GM18508 (cell line): ENCODE measurements at regions not wholly inside any gene's neighbourhood (a gene's known extent, or its start where the extent isn't known, plus 50 kb on each side); places are given as distances from the start of the nearest gene placed in this dataset.
A peak's percentile ranks its signal among the peaks of the same experiment; 100 is the strongest.
"Not testable (repeated sequence)": the region's sequence is repeated elsewhere in the genome, so short reads cannot be mapped to it uniquely, and the experiment has no call there.

ENCODE experiments used
- ATAC-seq: cut with Tn5 transposase; IDR thresholded peaks from one replicate; pipeline ENCODE4 v1.9.1; 2021; ENCODE audit warnings: moderate number of reproducible peaks; ENCODE audit not compliant: insufficient read depth, unreplicated experiment

DNA sequence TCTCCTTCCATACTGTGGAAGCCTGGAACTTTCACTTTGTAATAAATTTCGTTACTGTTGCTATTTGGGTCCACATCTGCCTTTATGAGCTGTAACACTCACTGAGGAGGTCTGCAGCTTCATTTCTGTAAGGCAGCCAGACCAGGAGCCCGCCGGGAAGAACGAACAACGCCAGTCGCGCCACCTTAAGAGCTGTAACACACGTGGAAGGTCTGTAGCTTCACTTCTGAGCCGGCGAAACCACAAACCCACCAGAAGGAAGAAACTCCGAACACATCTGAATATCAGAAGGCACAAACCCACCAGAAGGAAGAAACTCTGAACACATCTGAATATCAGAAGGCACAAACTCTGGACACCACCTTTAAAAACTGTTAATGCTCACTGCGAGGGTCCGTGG is 589.9 kb upstream of the SLC35B3 start:
- ATAC-seq: no peak

DNA sequence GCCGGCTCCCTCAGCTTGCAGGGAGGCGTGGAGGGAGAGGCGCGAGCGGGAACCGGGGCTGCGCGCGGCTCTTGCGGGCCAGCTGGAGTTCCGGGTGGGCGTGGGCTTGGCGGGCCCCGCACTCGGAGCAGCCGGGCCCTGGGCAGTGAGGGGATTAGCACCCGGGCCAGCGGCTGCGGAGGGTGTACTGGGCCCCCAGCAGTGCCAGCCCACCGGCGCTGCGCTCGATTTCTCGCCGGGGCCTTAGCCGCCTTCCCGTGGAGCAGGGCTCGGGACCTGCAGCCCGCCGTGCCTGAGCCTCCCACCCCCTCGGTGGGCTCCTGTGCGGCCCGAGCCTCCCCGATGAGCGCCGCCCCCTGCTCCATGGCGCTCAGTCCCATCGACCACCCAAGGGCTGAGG is 588.9 kb upstream of the SLC35B3 start:
- not testable (repeated sequence) for ATAC-seq

DNA sequence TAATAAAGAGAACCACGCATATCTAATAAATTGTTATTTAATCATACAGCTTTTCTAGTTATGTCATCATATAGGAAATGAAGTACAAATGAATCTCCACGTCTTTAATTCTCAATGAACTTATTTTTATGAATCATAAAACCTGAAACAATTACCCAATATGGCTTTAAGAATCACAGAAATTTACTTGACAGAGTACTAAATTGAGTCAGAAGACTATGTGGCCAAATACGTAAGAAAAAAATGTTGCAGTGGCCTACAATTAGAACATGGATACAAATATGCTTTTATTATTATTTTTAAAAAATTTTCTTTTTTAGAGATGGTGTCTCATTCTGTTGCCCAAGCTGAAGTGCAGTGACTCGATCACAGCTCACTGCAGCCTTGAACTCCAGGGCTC is 584.7 kb upstream of the SLC35B3 start:
- no peak for ATAC-seq

DNA sequence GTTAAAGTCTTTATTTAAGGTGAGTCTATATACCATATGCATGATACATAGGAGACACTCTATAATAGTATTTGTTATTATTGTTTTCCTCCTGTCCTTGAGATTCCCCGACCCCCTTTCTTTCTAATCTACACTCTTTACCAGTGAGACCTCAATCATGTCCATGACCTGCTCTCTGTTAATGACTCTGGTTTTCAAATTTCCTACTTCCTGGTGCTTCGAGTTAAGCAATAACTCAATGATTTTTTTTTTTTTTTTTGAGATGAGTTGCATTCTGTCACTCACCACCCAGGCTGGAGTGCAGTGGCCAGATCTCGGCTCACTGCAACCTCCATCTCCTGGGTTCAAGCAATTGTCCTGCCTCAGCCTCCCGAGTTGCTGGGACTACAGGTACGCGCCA is 574.6 kb upstream of the SLC35B3 start:
- ATAC-seq: no peak

DNA sequence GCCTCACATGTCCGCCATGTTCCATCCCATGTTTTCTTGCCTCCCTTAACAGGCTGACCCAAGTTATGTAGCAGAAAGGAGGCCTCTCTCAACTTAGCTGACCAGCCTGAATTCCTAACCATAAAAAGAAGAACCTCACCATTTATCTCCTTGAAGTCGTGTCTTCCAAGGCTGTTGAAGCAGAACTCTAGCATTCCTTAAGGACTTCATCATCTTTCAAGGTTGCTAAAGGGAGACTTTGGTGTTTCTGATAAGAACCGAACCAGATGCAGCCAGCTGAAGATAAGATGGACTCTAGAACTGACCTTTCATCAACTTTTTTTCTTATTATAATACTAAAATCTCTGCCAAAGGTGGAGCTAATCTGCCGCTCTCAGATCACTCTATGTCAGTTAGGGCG is 571.7 kb upstream of the SLC35B3 start:
- ATAC-seq: no peak

DNA sequence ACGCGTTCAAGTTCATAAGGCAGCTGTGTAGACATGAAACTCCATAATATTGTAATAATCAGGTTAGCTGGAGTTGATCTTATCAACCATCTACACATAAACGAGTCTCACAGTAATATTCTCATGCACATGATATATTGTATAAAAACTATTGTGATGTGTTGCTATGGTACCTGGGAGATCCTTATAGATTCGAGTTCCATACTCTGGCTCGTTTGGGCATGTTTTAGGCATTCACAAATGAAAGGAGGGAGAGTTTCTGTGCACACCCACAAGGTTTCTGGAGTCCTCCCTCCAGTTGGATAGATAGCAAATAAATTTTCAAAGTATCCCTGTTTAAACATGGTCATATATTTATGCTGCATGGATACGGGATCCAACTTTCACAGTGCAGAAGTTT is 567.5 kb upstream of the SLC35B3 start:
- ATAC-seq: no peak

DNA sequence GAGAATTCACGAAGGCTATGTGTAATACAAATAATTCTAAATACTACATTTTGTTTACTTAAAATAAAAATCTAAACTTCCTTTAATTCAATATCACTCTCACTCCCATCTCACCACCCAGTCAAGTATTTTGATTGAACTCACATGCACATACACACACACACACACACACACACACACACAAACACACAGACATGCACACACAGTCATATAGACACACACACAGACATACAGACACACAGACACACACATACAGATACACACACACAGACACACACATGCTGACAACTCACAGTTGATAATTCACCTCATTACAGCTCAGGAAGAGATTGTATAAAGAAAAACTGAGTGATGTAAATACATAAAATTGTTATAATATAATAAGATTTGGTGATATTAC is 559.8 kb upstream of the SLC35B3 start:
- ATAC-seq: no peak

DNA sequence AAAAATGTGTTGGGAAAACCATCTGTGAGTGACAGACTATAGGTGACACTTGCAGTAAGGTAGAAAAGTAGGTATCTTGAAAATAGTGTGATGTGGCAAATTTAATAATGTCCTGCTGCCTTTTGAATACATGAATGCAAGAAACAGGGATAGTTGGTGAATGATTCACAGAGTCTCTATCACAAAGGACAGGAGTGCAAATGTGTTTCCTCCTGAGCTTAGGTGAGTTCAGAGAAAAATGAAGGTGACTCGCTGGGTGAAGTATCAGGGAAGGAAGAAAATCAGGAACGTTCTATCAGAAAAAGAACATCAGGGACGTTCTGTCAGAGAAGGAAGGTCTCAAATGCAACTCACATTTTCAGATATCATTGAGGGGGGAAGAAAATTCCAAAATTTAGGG is 557.8 kb upstream of the SLC35B3 start:
- no peak for ATAC-seq

DNA sequence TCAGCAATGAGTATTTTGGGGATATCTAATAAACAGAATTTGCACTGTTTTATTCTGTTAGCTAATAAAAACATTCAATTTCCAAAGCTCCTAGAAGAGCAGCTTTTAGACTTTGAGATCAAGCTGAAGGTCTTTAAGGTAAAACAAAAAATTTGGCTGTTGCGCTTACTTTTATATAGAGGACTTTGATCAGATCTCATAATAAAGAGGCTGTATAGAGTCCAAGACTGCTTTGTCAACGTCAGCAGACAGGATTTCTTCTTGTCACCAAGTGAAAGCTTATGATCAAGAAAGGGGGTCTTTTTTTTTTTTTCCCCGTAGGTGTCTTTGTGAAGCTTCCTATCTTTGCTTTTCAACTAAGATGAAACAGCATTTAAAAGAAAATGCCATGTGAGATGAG is 556.5 kb upstream of the SLC35B3 start:
- ATAC-seq: no peak

DNA sequence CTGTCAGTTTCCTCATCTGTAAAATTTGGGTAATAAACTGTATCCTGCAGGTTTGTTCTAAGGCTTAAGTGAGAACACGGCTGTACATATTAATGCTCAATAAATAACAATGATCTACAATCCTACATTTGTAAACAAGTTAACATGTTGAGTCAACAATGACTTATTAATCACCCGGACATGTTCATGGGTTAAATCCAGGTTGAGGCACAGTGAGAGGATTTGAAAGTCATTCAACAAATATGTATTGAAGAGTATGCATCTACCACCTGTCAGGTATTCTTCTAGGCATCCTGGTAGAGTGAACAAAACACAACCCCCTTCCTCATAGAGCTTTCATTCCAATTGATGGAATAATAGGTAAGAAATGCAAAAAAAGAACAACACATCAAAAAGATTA is 554.7 kb upstream of the SLC35B3 start:
- ATAC-seq: no peak

DNA sequence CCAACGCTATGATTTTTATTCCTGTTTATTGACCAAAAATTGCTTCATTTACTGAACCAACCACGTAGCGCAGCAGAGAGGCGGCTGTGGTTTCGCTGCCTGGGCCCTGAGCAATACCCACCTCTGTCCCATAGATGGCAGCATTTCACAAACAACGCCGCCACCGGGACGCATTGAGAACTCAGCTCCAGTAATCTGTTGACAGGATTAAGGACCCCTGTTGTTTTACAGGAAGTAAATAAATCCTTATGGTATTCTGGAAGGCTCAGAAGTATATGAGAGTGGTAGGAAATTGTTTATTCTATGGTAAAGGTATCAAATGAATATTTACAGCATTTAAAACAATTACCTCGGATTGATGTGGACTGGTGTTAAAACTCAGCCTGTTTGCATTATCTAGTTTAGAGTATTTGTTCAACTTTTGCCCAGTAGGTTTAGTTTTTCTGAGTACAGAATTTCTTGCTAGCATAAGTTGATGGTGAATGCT is 547.9 kb upstream of the SLC35B3 start:
- ATAC-seq: peak; percentile 85

DNA sequence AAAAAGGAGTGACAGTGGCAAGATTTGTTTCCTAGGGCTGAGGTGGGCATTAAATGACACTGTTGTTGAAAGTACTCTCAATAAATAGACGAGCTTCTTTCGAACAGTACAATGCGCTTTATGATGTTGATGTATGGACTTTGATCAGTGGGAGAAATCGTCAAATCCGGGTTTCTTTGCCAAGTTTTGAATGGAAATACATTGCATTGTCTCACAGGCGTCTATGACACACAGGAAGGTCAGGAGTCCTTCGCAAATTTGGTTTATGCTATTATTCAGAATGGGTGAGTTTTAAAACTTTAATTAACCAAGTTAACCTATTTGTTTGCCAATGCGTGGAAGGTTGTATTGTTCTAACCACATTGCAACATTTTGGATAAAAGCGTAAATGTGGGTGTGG is 547.3 kb upstream of the SLC35B3 start:
- ATAC-seq: no peak

DNA sequence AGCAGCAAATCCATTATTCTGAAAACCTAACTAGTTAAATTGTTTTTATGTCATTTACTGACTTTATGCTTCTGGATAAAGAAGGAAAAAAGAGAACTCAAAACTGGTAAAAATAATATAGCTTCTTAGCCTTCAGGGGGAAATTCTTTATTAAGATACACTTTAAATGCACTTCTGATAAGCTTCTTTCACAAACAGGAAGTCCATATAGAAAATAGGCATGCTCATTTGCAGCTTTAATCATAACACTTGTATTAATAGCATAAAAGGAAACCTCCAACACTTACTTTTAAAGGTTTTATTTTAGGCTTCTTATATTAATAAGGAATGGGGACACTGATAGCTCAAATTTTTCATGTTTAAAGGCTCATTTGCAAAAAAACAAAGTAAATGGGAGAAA is 538.0 kb upstream of the SLC35B3 start:
- ATAC-seq: no peak

DNA sequence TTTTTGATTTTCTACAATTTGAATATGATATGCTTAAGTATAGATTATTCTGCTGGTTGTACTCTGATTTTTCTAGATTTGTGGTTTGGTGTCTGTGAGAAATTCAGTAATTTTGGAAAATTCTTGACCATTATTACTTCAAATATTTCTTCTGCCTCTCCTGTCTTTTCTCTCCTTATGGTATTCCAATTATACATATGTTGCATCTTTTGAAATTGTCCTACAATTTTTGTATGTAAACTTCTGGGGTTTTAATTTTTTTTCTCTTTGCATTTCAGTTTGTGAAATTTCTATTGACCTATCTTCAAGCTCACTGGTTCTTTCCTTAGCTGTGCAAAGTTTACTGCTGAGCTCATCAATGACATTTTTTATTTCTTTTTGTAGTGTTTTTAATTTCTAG is 534.4 kb upstream of the SLC35B3 start:
- no peak for ATAC-seq

DNA sequence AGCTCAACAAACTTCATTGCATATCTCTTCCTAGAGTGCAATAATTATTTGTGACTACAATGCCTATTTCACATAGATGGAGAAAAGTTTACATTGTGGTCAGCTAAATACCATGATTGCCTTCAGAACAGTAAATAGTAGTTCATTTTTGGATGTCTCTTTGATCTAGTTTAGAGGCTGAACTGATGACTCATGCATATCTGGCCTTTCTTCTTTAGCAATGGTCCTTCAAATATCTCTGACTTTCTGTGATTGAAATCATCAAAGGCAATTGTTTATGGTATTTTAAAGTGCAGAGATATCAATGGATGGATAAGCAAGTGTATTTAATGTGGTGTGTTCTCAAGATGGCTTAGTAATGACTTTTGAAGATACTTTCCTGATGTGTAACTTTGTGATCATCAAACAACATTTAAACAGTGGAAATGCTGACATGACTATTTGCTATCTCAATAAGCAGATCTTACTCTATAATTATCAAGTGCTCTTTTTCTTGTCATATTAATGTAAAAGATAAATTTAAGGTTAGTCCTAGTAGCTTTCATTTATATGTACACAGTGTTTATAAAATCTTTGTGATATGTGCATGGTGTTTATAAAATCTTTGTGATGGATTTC is 523.7 kb upstream of the SLC35B3 start:
- ATAC-seq: no peak

DNA sequence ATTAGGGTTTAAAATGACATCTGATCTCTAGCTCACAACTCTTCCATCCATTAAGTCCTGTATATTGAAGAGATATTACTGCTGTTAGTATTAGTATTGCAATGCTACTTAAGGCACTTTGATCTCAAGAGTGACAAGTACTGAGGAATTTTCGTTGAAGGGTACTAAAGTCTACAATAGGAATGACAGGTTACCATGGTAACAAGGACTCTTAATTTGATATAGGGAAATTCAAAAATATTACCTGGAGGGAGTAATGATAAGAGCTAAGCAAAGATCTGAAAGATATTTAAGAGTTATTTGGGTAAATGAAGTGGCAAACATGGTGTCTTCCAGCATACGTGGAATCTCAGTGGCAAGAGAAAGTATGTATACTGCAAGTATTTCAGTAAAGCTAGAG is 518.0 kb upstream of the SLC35B3 start:
- ATAC-seq: no peak

DNA sequence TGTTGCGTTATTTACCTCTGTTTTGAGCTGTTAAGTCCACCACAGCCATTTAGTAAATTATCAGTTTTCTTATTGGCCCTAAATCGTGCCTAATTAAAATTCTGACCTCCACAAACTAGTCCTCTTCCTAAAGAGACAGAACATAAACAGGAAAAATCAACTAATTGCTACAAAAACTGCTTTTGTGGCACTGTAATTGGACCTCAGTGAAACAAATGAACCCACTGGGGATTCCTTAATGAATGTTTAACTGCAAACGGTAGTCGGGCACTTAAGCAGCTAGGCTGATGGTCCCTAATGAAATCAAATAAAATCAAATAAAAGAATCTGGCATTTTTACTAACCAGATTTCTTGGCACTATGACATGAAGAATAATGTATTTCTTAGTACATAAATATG is 513.4 kb upstream of the SLC35B3 start:
- no peak for ATAC-seq

DNA sequence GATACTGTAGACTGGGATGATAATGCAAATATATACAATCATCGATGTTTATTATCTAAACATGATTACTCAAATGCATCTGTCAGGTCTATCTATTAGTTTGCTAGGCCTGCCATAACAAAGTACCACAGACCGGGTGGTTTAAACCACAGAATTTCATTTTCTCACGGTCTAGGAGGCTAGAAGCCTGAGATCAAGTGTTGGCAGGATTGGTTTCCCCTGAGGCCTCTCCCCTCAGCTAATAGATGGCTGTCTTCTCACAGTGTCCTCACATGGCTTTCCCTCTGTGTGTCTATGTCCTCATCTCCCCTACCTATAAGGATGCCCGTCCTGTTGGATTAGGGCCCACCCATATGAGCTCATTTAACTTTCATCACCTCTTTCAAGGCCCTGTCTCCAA is 512.6 kb upstream of the SLC35B3 start:
- no peak for ATAC-seq

DNA sequence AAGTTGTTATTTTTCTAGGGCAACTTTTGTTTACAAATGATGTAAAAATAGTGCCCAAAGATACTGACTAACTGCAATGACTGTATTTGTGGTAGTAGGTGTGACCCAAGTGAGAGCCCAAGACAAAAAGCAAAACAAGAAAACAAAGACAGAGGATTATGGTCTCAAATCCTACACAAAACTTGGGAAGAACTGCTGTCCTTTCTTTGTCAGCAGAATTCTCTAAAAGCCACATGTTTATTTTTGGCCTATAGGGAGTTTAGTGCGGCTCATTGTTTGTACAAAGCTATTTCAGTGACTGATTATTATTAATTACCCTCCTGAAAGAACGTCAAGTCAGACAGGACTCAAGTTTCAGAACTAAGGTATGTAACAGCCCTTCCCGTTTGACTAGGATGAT is 509.2 kb upstream of the SLC35B3 start:
- ATAC-seq: no peak

DNA sequence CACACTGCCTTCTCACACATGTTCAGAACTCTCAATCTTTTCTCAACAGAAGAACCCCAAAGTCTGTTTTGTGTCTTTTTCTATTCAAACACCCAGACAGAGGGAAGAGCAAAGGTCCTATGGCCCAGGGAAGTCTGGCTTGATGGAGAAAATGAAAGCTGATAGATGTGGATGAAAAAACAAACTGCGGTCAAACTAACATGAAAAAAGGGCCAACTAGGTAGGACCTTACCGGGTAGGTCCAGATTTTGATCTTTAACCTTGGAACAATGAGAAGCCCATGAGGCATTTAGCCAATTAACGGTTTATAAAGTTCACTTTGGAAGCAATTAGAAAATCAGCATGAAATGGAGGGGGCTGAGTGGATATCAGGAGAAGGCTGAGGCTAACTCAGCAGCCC is 507.7 kb upstream of the SLC35B3 start:
- no peak for ATAC-seq

DNA sequence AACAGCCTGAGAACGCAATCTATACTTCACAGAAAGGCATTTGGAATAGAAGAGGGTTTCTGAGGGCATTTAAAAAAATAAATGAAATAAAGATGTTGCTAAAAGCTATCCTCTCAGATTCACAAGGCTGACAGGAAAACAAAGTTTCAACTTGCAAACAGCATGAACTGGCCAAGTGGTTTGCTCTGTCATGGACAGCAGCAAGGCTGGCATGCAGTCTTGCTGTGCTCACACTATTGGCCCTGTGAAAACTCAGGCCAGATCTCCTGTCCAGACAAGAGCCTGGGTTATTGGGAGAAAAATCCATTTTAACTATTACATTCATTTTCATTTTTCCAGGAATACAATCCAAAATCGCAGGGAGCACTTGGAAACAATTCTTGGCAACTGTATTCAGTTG is 506.2 kb upstream of the SLC35B3 start:
- no peak for ATAC-seq

DNA sequence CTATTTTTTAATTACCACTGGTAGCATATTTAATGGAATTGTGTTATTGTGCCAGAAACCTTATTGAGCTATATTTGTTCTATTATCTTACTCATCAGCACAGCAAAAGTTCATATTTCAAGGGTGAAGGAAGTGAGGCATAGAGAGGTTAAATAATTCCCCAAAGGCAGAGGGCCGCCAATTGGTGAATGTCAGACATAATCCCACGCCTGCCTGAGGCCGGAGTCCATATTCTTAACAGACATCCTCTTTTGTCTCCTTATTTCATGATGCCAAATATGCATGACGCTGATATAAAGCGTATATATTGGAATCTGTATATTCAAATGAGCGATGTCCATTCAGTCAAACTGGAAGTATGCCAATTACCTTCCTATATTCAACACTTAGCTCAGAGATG is 505.0 kb upstream of the SLC35B3 start:
- ATAC-seq: no peak

DNA sequence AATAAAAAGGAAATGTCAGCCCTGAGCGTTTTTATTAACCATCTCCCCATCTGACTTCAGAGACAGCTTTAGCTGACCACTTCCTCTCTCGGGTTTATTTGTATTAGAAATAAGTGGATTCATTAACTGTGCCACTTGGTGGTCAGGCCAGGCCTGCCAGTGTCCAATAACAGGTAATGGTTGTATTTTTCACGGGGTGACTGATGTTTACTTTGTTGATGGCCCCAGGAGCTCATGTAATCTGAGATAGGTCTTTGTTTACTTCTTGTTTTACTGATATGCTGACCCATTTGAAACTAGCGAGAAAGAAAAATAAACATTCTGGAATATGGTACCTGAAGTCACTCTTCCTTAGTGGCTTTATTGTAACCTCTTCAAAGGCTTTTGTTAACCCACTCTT is 504.3 kb upstream of the SLC35B3 start:
- peak; percentile 53 for ATAC-seq
